ENCODE measurements at regions not wholly inside any gene's neighbourhood (a gene's known extent, or its start where the extent isn't known, plus 50 kb on each side); places are given as distances from the start of the nearest gene placed in this dataset.

GRCh38 chrX:124462931-124463330 is 116.6 kb downstream of the SH2D1A start:
- no peak overlapping the region for H3K9ac ChIP-seq (ENCODE audit: insufficient read length, low read depth)
- H3K9me3 ChIP-seq (ENCODE audit: insufficient read depth, low read length), result no peaks in the 10 kb centered on the region
- DNase-seq (ENCODE audit: low read depth, low spot score), result no peak
- H3K36me3 ChIP-seq (ENCODE audit: insufficient read depth, insufficient read length, low read length), result no peaks in the 10 kb centered on the region
- no peaks in the 10 kb centered on the region for H3K27me3 ChIP-seq (ENCODE audit: insufficient read depth, insufficient read length)
- TF ChIP-seq YY1 (IDR thresholded peaks at IDR 0.05; ENCODE audit: insufficient read depth, insufficient read length) (no peak), ZNF274 (IDR thresholded peaks at IDR 0.05; ENCODE audit: low read depth, low read length) (no peak), SUZ12 (IDR thresholded peaks at IDR 0.05; ENCODE audit: extremely low read depth, insufficient read depth, insufficient read length) (no peak)
- no peak overlapping the region for H3K4me3 ChIP-seq (ENCODE audit: insufficient read length, low read depth)
- no peaks in the 10 kb centered on the region for H3K4me1 ChIP-seq (ENCODE audit: insufficient read depth, insufficient read length)

- Histone ChIP-seq H3K4me3 (ENCODE audit: insufficient read length, low read depth) (no peak overlapping the region), H3K4me1 (ENCODE audit: insufficient read depth, insufficient read length) (no peaks in the 10 kb centered on the region)
- TF ChIP-seq ZNF274 (IDR thresholded peaks at IDR 0.05; ENCODE audit: low read depth, low read length), result no peak
- TF ChIP-seq SUZ12 (IDR thresholded peaks at IDR 0.05; ENCODE audit: extremely low read depth, insufficient read depth, insufficient read length), result no peak
- no peak for TF ChIP-seq YY1 (IDR thresholded peaks at IDR 0.05; ENCODE audit: insufficient read depth, insufficient read length)
Observed at GRCh38 chrX:124467202-124467601, 120.8 kb downstream of the SH2D1A start.

GRCh38 chrX:124475358-124475757 is 129.0 kb downstream of the SH2D1A start:
- H3K9ac ChIP-seq (ENCODE audit: insufficient read length, low read depth), result no peak overlapping the region
- DNase-seq (ENCODE audit: low read depth, low spot score), result no peak
- H3K36me3 ChIP-seq (ENCODE audit: insufficient read depth, insufficient read length, low read length), result no peaks in the 10 kb centered on the region
- H3K4me3 ChIP-seq (ENCODE audit: insufficient read length, low read depth), result no peak overlapping the region
- no peaks in the 10 kb centered on the region for H3K4me1 ChIP-seq (ENCODE audit: insufficient read depth, insufficient read length)
- TF ChIP-seq SUZ12 (IDR thresholded peaks at IDR 0.05; ENCODE audit: extremely low read depth, insufficient read depth, insufficient read length) (no peak), ZNF274 (IDR thresholded peaks at IDR 0.05; ENCODE audit: low read depth, low read length) (no peak), YY1 (IDR thresholded peaks at IDR 0.05; ENCODE audit: insufficient read depth, insufficient read length) (no peak)
- no peaks in the 10 kb centered on the region for H3K27me3 ChIP-seq (ENCODE audit: insufficient read depth, insufficient read length)
- H3K9me3 ChIP-seq (ENCODE audit: insufficient read depth, low read length), result no peaks in the 10 kb centered on the region

More at GRCh38 chrX:124467202-124467601, 120.8 kb downstream of the SH2D1A start:
- Histone ChIP-seq H3K9me3 (ENCODE audit: insufficient read depth, low read length) (no peaks in the 10 kb centered on the region), H3K9ac (ENCODE audit: insufficient read length, low read depth) (no peak overlapping the region), H3K27me3 (ENCODE audit: insufficient read depth, insufficient read length) (no peaks in the 10 kb centered on the region), H3K36me3 (ENCODE audit: insufficient read depth, insufficient read length, low read length) (no peaks in the 10 kb centered on the region)
- no peak for DNase-seq (ENCODE audit: low read depth, low spot score)

GRCh38 chrX:124476562-124476961 is 130.2 kb downstream of the SH2D1A start:
- no peaks in the 10 kb centered on the region for H3K36me3 ChIP-seq (ENCODE audit: insufficient read depth, insufficient read length, low read length)
- H3K9ac ChIP-seq (ENCODE audit: insufficient read length, low read depth), result no peak overlapping the region
- H3K4me3 ChIP-seq (ENCODE audit: insufficient read length, low read depth), result no peak overlapping the region
- no peak for DNase-seq (ENCODE audit: low read depth, low spot score)
- no peaks in the 10 kb centered on the region for H3K4me1 ChIP-seq (ENCODE audit: insufficient read depth, insufficient read length)
- no peaks in the 10 kb centered on the region for H3K9me3 ChIP-seq (ENCODE audit: insufficient read depth, low read length)
- no peaks in the 10 kb centered on the region for H3K27me3 ChIP-seq (ENCODE audit: insufficient read depth, insufficient read length)
- TF ChIP-seq ZNF274 (IDR thresholded peaks at IDR 0.05; ENCODE audit: low read depth, low read length) (no peak), YY1 (IDR thresholded peaks at IDR 0.05; ENCODE audit: insufficient read depth, insufficient read length) (no peak), SUZ12 (IDR thresholded peaks at IDR 0.05; ENCODE audit: extremely low read depth, insufficient read depth, insufficient read length) (no peak)

- no peaks in the 10 kb centered on the region for H3K27me3 ChIP-seq (ENCODE audit: insufficient read depth, insufficient read length)
- no peaks in the 10 kb centered on the region for H3K9me3 ChIP-seq (ENCODE audit: insufficient read depth, low read length)
- DNase-seq (ENCODE audit: low read depth, low spot score), result no peak
- no peak for TF ChIP-seq ZNF274 (IDR thresholded peaks at IDR 0.05; ENCODE audit: low read depth, low read length)
- TF ChIP-seq YY1 (IDR thresholded peaks at IDR 0.05; ENCODE audit: insufficient read depth, insufficient read length), result no peak
- no peak for TF ChIP-seq SUZ12 (IDR thresholded peaks at IDR 0.05; ENCODE audit: extremely low read depth, insufficient read depth, insufficient read length)
- no peaks in the 10 kb centered on the region for H3K36me3 ChIP-seq (ENCODE audit: insufficient read depth, insufficient read length, low read length)
- H3K4me1 ChIP-seq (ENCODE audit: insufficient read depth, insufficient read length), result no peaks in the 10 kb centered on the region
- H3K4me3 ChIP-seq (ENCODE audit: insufficient read length, low read depth), result no peak overlapping the region
- H3K9ac ChIP-seq (ENCODE audit: insufficient read length, low read depth), result no peak overlapping the region
Observed at GRCh38 chrX:124478046-124478445, 131.7 kb downstream of the SH2D1A start.

GRCh38 chrX:124488412-124489161 is 142.2 kb downstream of the SH2D1A start:
- no peak overlapping the region for H3K4me3 ChIP-seq (ENCODE audit: insufficient read length, low read depth)
- DNase-seq (ENCODE audit: low read depth, low spot score), result no peak
- H3K4me1 ChIP-seq (ENCODE audit: insufficient read depth, insufficient read length), result no peaks in the 10 kb centered on the region
- no peaks in the 10 kb centered on the region for H3K27me3 ChIP-seq (ENCODE audit: insufficient read depth, insufficient read length)
- H3K9ac ChIP-seq (ENCODE audit: insufficient read length, low read depth), result no peak overlapping the region
- no peaks in the 10 kb centered on the region for H3K9me3 ChIP-seq (ENCODE audit: insufficient read depth, low read length)
- no peaks in the 10 kb centered on the region for H3K36me3 ChIP-seq (ENCODE audit: insufficient read depth, insufficient read length, low read length)
- TF ChIP-seq YY1 (IDR thresholded peaks at IDR 0.05; ENCODE audit: insufficient read depth, insufficient read length) (no peak), ZNF274 (IDR thresholded peaks at IDR 0.05; ENCODE audit: low read depth, low read length) (no peak), SUZ12 (IDR thresholded peaks at IDR 0.05; ENCODE audit: extremely low read depth, insufficient read depth, insufficient read length) (no peak)

- Histone ChIP-seq H3K4me1 (ENCODE audit: insufficient read depth, insufficient read length) (no peaks in the 10 kb centered on the region), H3K36me3 (ENCODE audit: insufficient read depth, insufficient read length, low read length) (no peaks in the 10 kb centered on the region), H3K27me3 (ENCODE audit: insufficient read depth, insufficient read length) (no peaks in the 10 kb centered on the region), H3K9me3 (ENCODE audit: insufficient read depth, low read length) (no peaks in the 10 kb centered on the region), H3K9ac (ENCODE audit: insufficient read length, low read depth) (no peak overlapping the region), H3K4me3 (ENCODE audit: insufficient read length, low read depth) (no peak overlapping the region)
- TF ChIP-seq ZNF274 (IDR thresholded peaks at IDR 0.05; ENCODE audit: low read depth, low read length) (no peak), SUZ12 (IDR thresholded peaks at IDR 0.05; ENCODE audit: extremely low read depth, insufficient read depth, insufficient read length) (no peak), YY1 (IDR thresholded peaks at IDR 0.05; ENCODE audit: insufficient read depth, insufficient read length) (no peak)
- DNase-seq (ENCODE audit: low read depth, low spot score), result no peak
Observed at GRCh38 chrX:124493984-124494383, 147.6 kb downstream of the SH2D1A start.
